H1 (cell line): ENCODE measurements at regions not wholly inside any gene's neighbourhood (a gene's known extent, or its start where the extent isn't known, plus 50 kb on each side); places are given as distances from the start of the nearest gene placed in this dataset.
A peak's percentile ranks its signal among the peaks of the same experiment; 100 is the strongest.

Experiments
- CTCF ChIA-PET: fragments of 300-600 bp; sonication (Branson Sonifier 250); formaldehyde crosslinking; loops from one replicate; lab custom pipeline; 2021; ENCODE audit not compliant: partially characterized antibody; lab: Charles Lee
- POLR2A ChIA-PET: fragments of 300-600 bp; sonication (Branson Sonifier 250); formaldehyde crosslinking; loops from one replicate; lab custom pipeline; 2021; ENCODE audit warnings: inconsistent platforms; ENCODE audit not compliant: partially characterized antibody; lab: Charles Lee
- DNase-seq, 2 experiments: peaks; one replicate each; pipeline versions ENCODE4 v3.0.0 to v3.0.0-alpha.2; 2010 to 2022; ENCODE audit warnings: low spot score in 2 of 2, low read depth in 1 of 2, mixed read lengths in 1 of 2
- FAIRE-seq: peaks from 2 replicates; lab custom pipeline; 2011; peaks lifted over from hg19 to GRCh38; lab: Jason Lieb, UNC
- H2AFZ ChIP-seq: 2 replicates; pipeline ENCODE4 v1.8.1; 2012; ENCODE audit warnings: low read length, inconsistent platforms
- H2AK5ac ChIP-seq: 2 replicates; pipeline ENCODE4 v1.6.1; 2013; ENCODE audit warnings: low read depth, low read length
- H2BK120ac ChIP-seq: replicated peaks from 2 replicates; pipeline ENCODE3; 2013; ENCODE audit warnings: low read depth, low read length, inconsistent platforms
- H2BK12ac ChIP-seq: 2 replicates; pipeline ENCODE4 v1.6.1; 2013; ENCODE audit warnings: low read depth, low read length
- H2BK15ac ChIP-seq: 2 replicates; pipeline ENCODE4 v1.6.1; 2013; ENCODE audit warnings: low read length
- H2BK20ac ChIP-seq: 2 replicates; pipeline ENCODE4 v1.6.1; 2013; ENCODE audit warnings: low read length
- H2BK5ac ChIP-seq: 2 replicates; pipeline ENCODE4 v1.6.1; 2013; ENCODE audit warnings: low read depth, low read length
- H3K14ac ChIP-seq: 2 replicates; pipeline ENCODE4 v1.6.1; 2013; ENCODE audit warnings: inconsistent platforms; ENCODE audit not compliant: insufficient read length
- H3K18ac ChIP-seq: 2 replicates; pipeline ENCODE4 v1.6.1; 2013; ENCODE audit warnings: low read length; ENCODE audit errors: extremely low read depth
- H3K23ac ChIP-seq: 2 replicates; pipeline ENCODE4 v1.6.1; 2013; ENCODE audit warnings: inconsistent platforms; ENCODE audit not compliant: insufficient read length
- H3K23me2 ChIP-seq: 2 replicates; pipeline ENCODE4 v1.6.1; 2013; ENCODE audit warnings: low read depth, low read length
- H3K27ac ChIP-seq: 2 replicates; pipeline ENCODE4 v1.6.1; 2011; ENCODE audit warnings: low read depth, low read length, inconsistent platforms
- H3K27me3 ChIP-seq, 4 experiments: replicated peaks in 1 of 4; 1 replicate in 1 of 4; 2 replicates in 3 of 4; pipeline versions ENCODE4 v1.6.1 to v1.8.1; 2011 to 2013; ENCODE audit warnings: low read length in 3 of 4, mild to moderate bottlenecking in 3 of 4, inconsistent platforms in 2 of 4, mixed read lengths in 2 of 4, moderate library complexity in 1 of 4; ENCODE audit not compliant: control insufficient read depth in 3 of 4, insufficient read depth in 3 of 4; ENCODE audit errors: extremely low read depth in 1 of 4
- H3K36me3 ChIP-seq, 4 experiments: 2 replicates each; pipeline versions ENCODE4 v1.6.1 to v1.8.1; 2011 to 2013; ENCODE audit warnings: mild to moderate bottlenecking in 4 of 4, low read length in 3 of 4, moderate library complexity in 2 of 4, control low read depth in 1 of 4, inconsistent platforms in 1 of 4; ENCODE audit not compliant: insufficient read depth in 4 of 4, control insufficient read depth in 2 of 4
- H3K4ac ChIP-seq: replicated peaks from 2 replicates; pipeline ENCODE3; 2013; ENCODE audit warnings: low read length, low read depth, mixed read lengths, inconsistent platforms; ENCODE audit not compliant: insufficient read length
- H3K4me1 ChIP-seq, 4 experiments: replicated peaks in 1 of 4; 1 replicate in 1 of 4; 2 replicates in 3 of 4; pipeline versions ENCODE4 v1.6.1 to v1.8.1; 2011 to 2013; ENCODE audit warnings: low read length in 3 of 4, inconsistent platforms in 2 of 4, mixed read lengths in 1 of 4; ENCODE audit not compliant: insufficient read depth in 4 of 4, control insufficient read depth in 3 of 4
- H3K4me2 ChIP-seq, 2 experiments: 2 replicates each; pipeline versions ENCODE4 v1.6.1 to v1.8.1; 2011 to 2013; ENCODE audit warnings: low read depth in 2 of 2, low read length in 2 of 2, control low read depth in 1 of 2, inconsistent platforms in 1 of 2, mild to moderate bottlenecking in 1 of 2; ENCODE audit not compliant: insufficient read depth in 1 of 2
- H3K4me3 ChIP-seq, 4 experiments: fragments of 200-600, 300-600 bp in 1 of 4; sonication (generic), shearing (Covaris generic), sonication (Bioruptor Twin) in 1 of 4; 2 replicates each; pipeline versions ENCODE4 v1.5.1 to v1.8.1; 2011 to 2016; ENCODE audit warnings: low read length in 4 of 4, low read depth in 3 of 4, control low read depth in 2 of 4, inconsistent platforms in 2 of 4, mild to moderate bottlenecking in 2 of 4, mixed read lengths in 1 of 4, moderate library complexity in 1 of 4; ENCODE audit not compliant: insufficient read depth in 2 of 4; ENCODE audit errors: extremely low read depth in 1 of 4
- H3K56ac ChIP-seq: replicated peaks from 2 replicates; pipeline ENCODE3; 2013; ENCODE audit warnings: low read depth, mild to moderate bottlenecking, mixed read lengths, low read length, inconsistent platforms; ENCODE audit not compliant: insufficient read length
- H3K79me1 ChIP-seq: 2 replicates; pipeline ENCODE4 v1.6.1; 2013; ENCODE audit warnings: low read depth, low read length, control low read depth
- H3K79me2 ChIP-seq, 2 experiments: 2 replicates each; pipeline versions ENCODE4 v1.6.1 to v1.8.1; 2012 to 2013; ENCODE audit warnings: low read length in 2 of 2, mild to moderate bottlenecking in 2 of 2, inconsistent platforms in 1 of 2; ENCODE audit not compliant: insufficient read depth in 2 of 2, control insufficient read depth in 1 of 2
- H3K9ac ChIP-seq, 4 experiments: replicated peaks in 1 of 4; 1 replicate in 1 of 4; 2 replicates in 3 of 4; pipeline versions ENCODE4 v1.6.1 to v1.8.1; 2011 to 2013; ENCODE audit warnings: low read depth in 3 of 4, low read length in 3 of 4, control low read depth in 2 of 4, mild to moderate bottlenecking in 2 of 4, moderate library complexity in 2 of 4, inconsistent platforms in 1 of 4; ENCODE audit errors: extremely low read depth in 1 of 4
- H3K9me3 ChIP-seq, 2 experiments: 2 replicates each; pipeline versions ENCODE4 v1.6.1 to v1.8.1; 2012 to 2013; ENCODE audit warnings: mild to moderate bottlenecking in 2 of 2, moderate library complexity in 2 of 2, control low read depth in 1 of 2, inconsistent platforms in 1 of 2, low read depth in 1 of 2, low read length in 1 of 2, mixed read lengths in 1 of 2; ENCODE audit not compliant: insufficient read depth in 2 of 2
- H4K20me1 ChIP-seq, 2 experiments: replicated peaks in 1 of 2; 2 replicates each; pipeline versions ENCODE3 to v1.8.1; 2011 to 2013; ENCODE audit warnings: inconsistent platforms in 2 of 2, low read length in 2 of 2, mild to moderate bottlenecking in 1 of 2; ENCODE audit not compliant: insufficient read depth in 2 of 2, control insufficient read depth in 1 of 2
- H4K5ac ChIP-seq: 2 replicates; pipeline ENCODE4 v1.6.1; 2013; ENCODE audit warnings: low read length, low read depth, mixed read lengths, inconsistent platforms; ENCODE audit not compliant: insufficient read length
- H4K8ac ChIP-seq: 2 replicates; pipeline ENCODE4 v1.8.0; 2013; ENCODE audit warnings: mild to moderate bottlenecking, moderate library complexity, low read length, inconsistent platforms; ENCODE audit not compliant: insufficient read depth; ENCODE audit errors: extremely low read depth
- H4K91ac ChIP-seq: replicated peaks from 2 replicates; pipeline ENCODE3; 2013; ENCODE audit warnings: low read length, mixed read lengths, inconsistent platforms; ENCODE audit not compliant: insufficient read length
- EGR1 ChIP-seq: IDR thresholded peaks from 2 replicates; pipeline ENCODE4 v1.6.1; 2011; ENCODE audit warnings: low read depth, low read length, borderline replicate concordance
- JUND ChIP-seq: IDR thresholded peaks from 2 replicates; pipeline ENCODE4 v1.6.1; 2011; ENCODE audit warnings: mild to moderate bottlenecking, improper control_type of control experiment, low read length
- TEAD4 ChIP-seq: IDR thresholded peaks from 2 replicates; pipeline ENCODE4 v1.6.1; 2012; ENCODE audit warnings: low read depth, low read length, inconsistent platforms, mixed read lengths
- WGBS, 2 experiments: shearing (Covaris generic) in 1 of 2; methylation state at CpG; one replicate each; pipeline versions ENCODE4 v1.1.6 to v1.1.7; 2013 to 2015; ENCODE audit warnings: low lambda C conversion rate in 2 of 2, mixed read lengths in 2 of 2, inconsistent platforms in 1 of 2, low coverage in 1 of 2, missing lambda C conversion rate in 1 of 2; ENCODE audit not compliant: insufficient replicate concordance in 2 of 2, insufficient coverage in 1 of 2, insufficient read length in 1 of 2; ENCODE audit errors: extremely low coverage in 1 of 2, missing lambda C conversion rate in 1 of 2; 5-methylcytosine and 5-hydroxymethylcytosine counted together

DNA sequence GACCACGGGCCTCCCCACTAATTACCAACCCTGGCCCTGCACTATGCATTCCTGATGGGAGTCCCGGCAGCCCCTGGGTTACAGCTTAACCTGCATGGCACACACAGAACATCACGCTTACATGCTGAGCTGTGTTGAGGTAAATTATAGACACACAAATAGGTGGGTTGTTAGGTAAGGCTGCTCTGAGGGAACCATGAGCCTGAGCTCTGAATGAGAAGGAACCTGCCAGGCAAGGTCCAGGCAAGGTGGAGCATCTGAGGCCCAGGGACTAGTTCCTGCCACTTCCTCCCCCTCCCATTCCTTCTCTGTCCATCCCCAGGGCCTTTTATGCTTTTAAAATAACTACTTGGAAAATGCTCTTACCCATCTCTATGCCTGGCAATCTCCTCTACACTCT, 82.7 kb upstream of the ESRRB start:
- DNase-seq, result peak in 1 of 2 experiments; percentile 24
- Histone ChIP-seq H3K4me2 (no peak overlapping the region), H4K5ac (no peak overlapping the region), H2BK20ac (no peak overlapping the region), H3K79me2 (no peaks in the 10 kb centered on the region), H2AK5ac (no peak overlapping the region), H4K8ac (no peak overlapping the region), H2BK12ac (no peak overlapping the region), H3K4me1 (no peaks in the 10 kb centered on the region), H3K79me1 (no peaks in the 10 kb centered on the region; the same call in 1 of the 2 replicates), H3K9me3 (no peaks in the 10 kb centered on the region), H2BK15ac (no peak overlapping the region), H3K23ac (no peak overlapping the region), H3K18ac (no peak overlapping the region), H4K91ac (no peak overlapping the region), H3K4me3 (no peak overlapping the region), H3K14ac (no peak overlapping the region), H3K36me3 (no peaks in the 10 kb centered on the region), H3K27ac (no peak overlapping the region), H2BK5ac (no peak overlapping the region), H3K23me2 (peaks cover 2% of the 10 kb centered on the region; the same call in 1 of the 2 replicates), H4K20me1 (no peaks in the 10 kb centered on the region), H2AFZ (no peak overlapping the region), H3K56ac (no peak overlapping the region), H3K9ac (no peak overlapping the region), H3K27me3 (no peaks in the 10 kb centered on the region), H2BK120ac (no peak overlapping the region), H3K4ac (no peak overlapping the region)
- ChIA-PET POLR2A (no interaction called here), CTCF (interaction anchor here (0.5 to 1.1 kb wide), 4 partner anchors 9 to 102 kb away, joined by 3 to 4 read pairs (median 3); no protein-coding TSS in a partner anchor)
- no peak for TF ChIP-seq EGR1
- no peak for TF ChIP-seq TEAD4
- TF ChIP-seq JUND, result no peak
- 94% methylated on average over 3 of the region's 3 CpGs; no CpG with 5 or more reads in 1 of the 2 experiments for WGBS, 2 experiments
- FAIRE-seq, result no peak
